Testis (tissue), 2 donors: ENCODE measurements at regions not wholly inside any gene's neighbourhood (a gene's known extent, or its start where the extent isn't known, plus 50 kb on each side); places are given as distances from the start of the nearest gene placed in this dataset.
"Not testable (repeated sequence)": the region's sequence is repeated elsewhere in the genome, so short reads cannot be mapped to it uniquely, and the experiment has no call there.

Experiments
- DNase-seq: peaks from one replicate; pipeline ENCODE4 v3.0.0-alpha.2; 2019
- H3K27ac ChIP-seq, 2 donors: fragments of 200-600 bp; sonication (generic); one replicate each; pipeline ENCODE4 v1.5.1; 2019
- H3K27me3 ChIP-seq: fragments of 200-600 bp; sonication (generic); one replicate; pipeline ENCODE4 v1.5.1; 2019
- H3K36me3 ChIP-seq: fragments of 200-600 bp; sonication (generic); one replicate; pipeline ENCODE4 v1.5.1; 2017; ENCODE audit warnings: low read depth; ENCODE audit errors: missing control alignments
- H3K4me1 ChIP-seq: fragments of 200-600 bp; sonication (generic); one replicate; pipeline ENCODE4 v1.5.1; 2019
- H3K4me3 ChIP-seq, 2 donors: fragments of 200-600 bp; sonication (generic); one replicate each; pipeline ENCODE4 v1.5.1; 2017 to 2019
- H3K9me3 ChIP-seq: fragments of 200-600 bp; sonication (generic); one replicate; pipeline ENCODE4 v1.5.1; 2017
- CTCF ChIP-seq, 3 experiments: fragments of 450-650 bp in 2 of 3; fragments of 200-600 bp in 1 of 3; sonication (generic) in 1 of 3; IDR thresholded peaks; one replicate each; pipeline ENCODE4 v1.5.1; 2016 to 2019; ENCODE audit warnings: antibody characterized with exemption in 3 of 3, mild to moderate bottlenecking in 2 of 3, moderate library complexity in 1 of 3
- POLR2A ChIP-seq: fragments of 450-650 bp; IDR thresholded peaks from one replicate; pipeline ENCODE4 v1.6.1; 2017; ENCODE audit warnings: antibody characterized with exemption, mild to moderate bottlenecking, moderate library complexity
- WGBS, 2 donors: methylation state at CpG; one replicate each; pipeline ENCODE4 v1.1.5; 2018; 5-methylcytosine and 5-hydroxymethylcytosine counted together
- intact Hi-C: fragments of 100-400 bp; cut with DNase I; formaldehyde crosslinking; loops from one replicate; pipeline ENCODE4 v1.15.1; 2023; ENCODE audit warnings: low total_unique reads

DNA sequence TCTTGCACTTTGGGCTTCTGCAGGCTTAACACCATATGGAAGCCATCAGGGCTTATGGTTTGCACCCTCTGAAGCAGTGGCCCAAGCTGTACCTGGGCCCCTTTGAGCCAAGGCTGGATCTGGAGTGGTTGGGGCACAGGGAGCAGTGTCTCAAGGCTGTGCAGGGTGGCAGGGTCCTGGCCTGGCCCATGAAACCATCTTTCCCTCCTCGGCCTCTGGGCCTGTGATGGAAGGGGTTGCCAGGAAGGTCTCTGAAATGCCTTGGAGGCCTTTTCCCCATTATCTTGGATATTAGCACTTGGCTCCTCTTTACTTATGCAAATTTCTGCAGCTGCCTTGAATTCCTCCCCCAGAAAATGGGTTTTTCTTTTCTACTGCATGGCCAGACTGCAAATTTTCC lies 134.7 kb upstream of the USP9X start:
- no peak overlapping the region for H3K27ac ChIP-seq
- TF ChIP-seq POLR2A: no peak
- no peak for TF ChIP-seq CTCF (IDR thresholded peaks at IDR 0.05)
- no peak overlapping the region for H3K4me3 ChIP-seq
- WGBS, 2 donors: 83% methylated on average over 1 of the region's 1 CpG; no CpG with 5 or more reads in 1 of the 2 donors
- intact Hi-C loops: no loop called here
- no peaks in the 10 kb centered on the region for H3K36me3 ChIP-seq
- no peaks in the 10 kb centered on the region for H3K27me3 ChIP-seq
- H3K9me3 ChIP-seq: no peaks in the 10 kb centered on the region
- no peaks in the 10 kb centered on the region for H3K4me1 ChIP-seq
- no peak for DNase-seq

DNA sequence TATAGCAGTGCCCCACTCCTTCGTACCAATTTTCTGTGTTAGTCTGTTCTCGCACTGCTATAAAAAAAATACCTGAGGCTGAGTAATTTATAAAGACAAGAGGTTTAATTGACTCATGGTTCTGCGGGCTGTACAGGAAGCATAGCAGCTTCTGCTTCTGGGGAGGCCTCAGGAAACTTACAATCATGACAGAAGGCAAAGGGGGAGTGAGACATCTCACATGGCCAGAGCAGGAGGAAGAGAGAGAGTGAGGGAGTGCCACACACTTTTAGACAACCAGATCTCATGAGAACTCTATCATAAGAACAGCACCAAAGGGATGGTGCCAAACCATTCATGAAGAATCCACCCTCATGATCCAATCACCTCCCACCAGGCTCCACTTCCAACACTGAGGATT lies 133.8 kb upstream of the USP9X start:
- H3K9me3 ChIP-seq, H3K4me3 ChIP-seq, H3K27me3 ChIP-seq, H3K36me3 ChIP-seq, H3K4me1 ChIP-seq, DNase-seq, intact Hi-C loops, H3K27ac ChIP-seq: not testable (repeated sequence)
- 90 to 97% methylated on average over 2 to 3 of the region's 3 CpGs for WGBS, 2 donors

DNA sequence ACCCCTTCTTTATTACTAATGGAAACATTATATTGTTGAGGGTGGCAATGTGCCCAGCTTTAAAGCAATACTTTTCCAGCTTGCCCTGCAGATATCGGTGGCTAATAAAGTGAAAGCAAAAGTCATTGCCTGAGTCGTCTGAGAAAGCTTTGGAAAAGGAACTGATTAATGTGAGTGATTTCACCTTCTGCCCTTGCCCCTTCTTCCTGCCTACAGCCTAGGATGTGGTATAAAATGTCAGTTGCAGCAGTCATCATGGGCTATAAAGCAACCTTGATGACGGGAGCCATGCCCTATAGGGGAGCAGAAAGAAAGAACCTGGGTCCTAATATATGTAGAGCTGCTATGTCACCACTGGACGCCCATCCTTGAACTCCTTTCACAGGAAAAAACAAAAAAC lies 132.4 kb upstream of the USP9X start:
- no peak for DNase-seq
- Histone ChIP-seq H3K36me3 (no peaks in the 10 kb centered on the region), H3K27me3 (no peaks in the 10 kb centered on the region), H3K27ac (no peak overlapping the region), H3K4me3 (no peak overlapping the region), H3K9me3 (no peaks in the 10 kb centered on the region), H3K4me1 (no peaks in the 10 kb centered on the region)
- WGBS, 2 donors: 14 to 42% methylated on average over 4 of the region's 4 CpGs
- intact Hi-C loops: no loop called here
- TF ChIP-seq CTCF (IDR thresholded peaks at IDR 0.05) (no peak), POLR2A (no peak)

DNA sequence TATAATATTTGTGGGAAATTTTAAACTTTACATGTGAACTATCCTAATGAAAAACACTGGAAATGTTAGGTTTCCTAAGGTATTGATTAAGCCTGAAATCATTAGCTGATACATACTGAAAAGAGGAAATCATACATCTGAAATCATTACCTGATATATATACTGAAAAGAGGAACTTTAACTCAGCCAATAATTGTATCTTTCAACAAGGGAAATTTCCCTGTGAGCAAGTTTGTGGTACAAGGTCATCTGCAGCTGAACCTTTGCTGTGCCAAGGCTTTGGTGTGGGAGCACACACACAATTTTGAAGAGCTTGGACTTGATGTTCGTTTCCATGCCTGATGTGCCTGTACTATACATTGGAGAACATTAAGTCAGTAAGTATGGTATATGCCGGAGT lies 131.9 kb upstream of the USP9X start:
- Histone ChIP-seq H3K9me3 (no peaks in the 10 kb centered on the region), H3K27ac (no peak overlapping the region), H3K4me1 (no peaks in the 10 kb centered on the region), H3K4me3 (no peak overlapping the region), H3K27me3 (no peaks in the 10 kb centered on the region), H3K36me3 (no peaks in the 10 kb centered on the region)
- DNase-seq: no peak
- 65 to 66% methylated on average over 2 of the region's 2 CpGs for WGBS, 2 donors
- no peak for TF ChIP-seq CTCF (IDR thresholded peaks at IDR 0.05)
- no peak for TF ChIP-seq POLR2A
- intact Hi-C loops: no loop called here

GRCh38 chrX:40960041-40960440 lies 125.2 kb upstream of the USP9X start:
- WGBS, 2 donors: 86 to 94% methylated on average over 4 of the region's 4 CpGs
- no peaks in the 10 kb centered on the region for H3K36me3 ChIP-seq
- no peaks in the 10 kb centered on the region for H3K4me1 ChIP-seq
- no peaks in the 10 kb centered on the region for H3K9me3 ChIP-seq
- intact Hi-C loops: no loop called here
- no peak overlapping the region for H3K4me3 ChIP-seq
- no peak overlapping the region for H3K27ac ChIP-seq
- H3K27me3 ChIP-seq: no peaks in the 10 kb centered on the region
- no peak for TF ChIP-seq POLR2A
- no peak for TF ChIP-seq CTCF (IDR thresholded peaks at IDR 0.05)
- no peak for DNase-seq
